Bone marrow (tissue), 2 donors: ENCODE measurements at regions not wholly inside any gene's neighbourhood (a gene's known extent, or its start where the extent isn't known, plus 50 kb on each side); places are given as distances from the start of the nearest gene placed in this dataset.

Experiments used
- DNase-seq, 2 donors: peaks; one replicate each; lab custom pipeline; 2025; lab: John Stamatoyannopoulos, UW

DNA sequence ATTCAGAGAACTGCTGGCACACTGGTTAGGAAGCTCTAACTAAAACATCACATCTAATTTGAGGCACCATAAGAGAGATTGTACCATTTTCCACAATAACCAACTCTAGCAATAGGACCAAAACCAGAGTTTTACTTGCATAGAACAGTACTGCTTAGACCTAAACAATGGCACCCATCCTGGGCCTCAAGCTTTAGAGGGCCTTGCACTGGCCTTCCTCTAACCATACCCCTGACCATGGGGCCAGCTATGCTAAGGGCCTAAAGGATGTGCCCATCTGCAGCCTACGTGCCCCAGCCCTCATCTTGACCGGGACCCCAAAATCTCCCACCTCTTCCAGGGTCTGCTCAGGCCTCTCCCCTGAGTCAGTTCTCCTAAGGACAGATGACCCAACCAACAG lies 74.4 kb upstream of the ARHGAP32 start:
- DNase-seq = no peak

DNA sequence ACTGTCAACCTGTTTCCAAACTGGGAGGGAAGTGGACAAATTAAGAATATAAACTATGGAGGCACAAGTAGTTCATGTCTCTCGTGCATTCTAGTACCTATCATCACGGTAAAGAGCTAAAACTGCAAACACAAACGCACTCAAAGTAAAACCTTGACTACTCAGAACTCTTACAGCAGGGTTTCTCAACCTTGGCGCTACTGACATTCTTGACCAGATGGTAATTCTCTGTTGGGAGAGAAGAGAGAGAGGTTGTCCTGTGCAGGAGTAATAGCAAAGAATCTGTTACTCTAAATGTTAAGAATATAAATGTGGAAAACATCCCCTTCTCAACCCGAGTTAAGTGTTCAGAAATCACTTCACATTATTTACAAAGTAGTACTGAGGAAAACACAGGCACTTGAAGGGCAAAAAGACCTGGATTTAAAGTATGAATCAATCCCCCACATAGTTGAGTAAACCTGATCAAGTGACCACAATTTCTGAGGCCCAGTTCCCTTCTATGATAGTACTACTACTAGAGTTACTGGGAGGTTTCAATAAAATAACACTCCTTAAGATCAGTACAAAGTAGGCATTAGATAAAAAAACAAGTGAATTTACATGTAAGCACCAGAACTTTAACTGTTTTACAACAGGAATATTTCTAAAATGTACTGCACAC lies 73.1 kb upstream of the ARHGAP32 start:
- no peak for DNase-seq

DNA sequence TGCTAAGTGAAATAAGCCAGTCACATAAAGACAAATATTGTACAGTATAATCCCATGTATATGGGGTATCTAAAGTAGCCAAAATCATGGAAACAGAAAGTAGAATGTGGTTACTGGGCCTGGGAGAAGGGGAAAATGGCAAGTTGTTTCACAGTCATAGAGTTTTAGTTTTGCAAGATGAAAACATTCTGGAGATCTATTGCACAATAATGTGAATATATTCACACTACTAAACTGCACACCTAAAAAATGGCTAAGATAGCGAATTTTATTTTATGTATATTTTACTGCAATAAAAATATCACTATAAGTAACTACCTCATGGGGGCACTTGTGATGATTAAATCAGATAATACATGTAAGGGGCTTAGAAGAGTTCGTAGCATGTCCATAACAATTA lies 72.0 kb upstream of the ARHGAP32 start:
- no peak for DNase-seq

DNA sequence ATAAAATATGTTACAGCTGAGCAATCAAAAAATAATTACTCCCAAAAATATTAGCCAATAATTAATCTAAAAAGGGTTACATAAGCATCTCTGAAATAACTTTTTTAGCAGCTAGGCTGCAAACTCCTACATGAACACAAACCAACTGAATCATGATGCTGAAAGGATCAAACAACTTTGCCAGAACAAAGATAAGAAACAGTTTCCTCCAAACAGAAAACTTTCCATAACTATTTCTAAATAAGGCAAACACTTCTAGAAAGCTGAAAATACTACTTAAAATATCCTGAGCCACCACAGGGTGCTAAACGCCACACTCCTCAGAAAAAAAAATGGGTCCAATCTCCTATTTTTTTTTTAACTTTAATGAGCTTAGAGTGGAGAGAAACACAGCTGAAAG lies 68.6 kb upstream of the ARHGAP32 start:
- DNase-seq = no peak

DNA sequence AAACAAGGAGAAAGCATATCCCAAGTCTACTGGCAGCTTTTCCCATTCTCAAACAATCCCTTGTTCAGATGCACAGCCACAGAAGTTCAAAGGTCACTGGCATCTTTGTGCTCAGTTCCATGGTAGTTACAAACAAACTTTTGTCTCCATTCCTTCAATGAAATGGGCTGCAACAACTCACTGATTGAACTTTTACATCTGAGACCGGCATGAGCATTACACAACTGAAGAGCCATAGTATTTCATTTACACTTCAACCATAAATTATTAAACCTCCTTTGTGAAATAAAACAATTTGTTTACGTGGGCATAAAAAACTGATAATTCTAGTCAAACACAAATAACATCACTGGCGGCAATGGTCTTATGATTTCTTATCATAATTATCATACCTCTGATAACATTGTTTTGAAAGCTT lies 67.8 kb upstream of the ARHGAP32 start:
- DNase-seq = no peak

DNA sequence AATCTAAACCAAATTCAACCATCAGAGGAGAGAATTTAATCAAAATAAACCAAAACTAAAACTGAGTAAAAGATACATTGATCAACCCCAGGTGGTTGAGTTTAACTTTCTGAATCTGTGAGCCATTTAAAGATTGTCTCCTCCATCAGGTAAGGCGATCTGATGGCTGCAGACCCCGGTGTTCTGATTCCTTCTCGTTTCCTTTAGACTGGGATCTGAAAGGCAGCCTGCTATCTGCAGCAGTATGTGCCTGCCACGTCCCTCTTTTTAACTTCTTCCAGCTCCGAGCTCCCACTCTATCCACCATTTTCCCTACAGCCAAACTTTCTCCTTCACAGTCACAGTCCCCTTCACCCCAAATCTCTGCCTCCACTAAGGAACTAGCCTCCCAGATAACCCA lies 66.1 kb upstream of the ARHGAP32 start:
- no peak for DNase-seq

DNA sequence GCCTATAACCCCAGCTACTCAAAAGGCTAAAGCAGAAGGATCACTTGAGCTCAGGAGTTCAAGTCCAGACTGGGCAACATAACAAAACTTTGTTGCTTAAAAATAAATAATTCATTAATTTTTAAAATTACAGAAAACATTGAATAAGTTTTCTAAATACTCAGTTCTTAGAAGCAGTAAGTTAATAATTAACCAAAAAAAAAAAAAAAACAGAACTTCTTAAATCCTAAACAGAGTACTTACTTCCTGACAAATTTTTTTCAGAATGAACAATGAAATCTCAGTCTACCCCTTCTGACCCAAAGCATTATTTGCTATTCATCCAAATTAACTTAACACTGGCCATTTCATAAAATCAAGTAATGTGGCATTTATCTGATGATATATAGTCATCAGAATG lies 65.4 kb upstream of the ARHGAP32 start:
- DNase-seq = no peak

DNA sequence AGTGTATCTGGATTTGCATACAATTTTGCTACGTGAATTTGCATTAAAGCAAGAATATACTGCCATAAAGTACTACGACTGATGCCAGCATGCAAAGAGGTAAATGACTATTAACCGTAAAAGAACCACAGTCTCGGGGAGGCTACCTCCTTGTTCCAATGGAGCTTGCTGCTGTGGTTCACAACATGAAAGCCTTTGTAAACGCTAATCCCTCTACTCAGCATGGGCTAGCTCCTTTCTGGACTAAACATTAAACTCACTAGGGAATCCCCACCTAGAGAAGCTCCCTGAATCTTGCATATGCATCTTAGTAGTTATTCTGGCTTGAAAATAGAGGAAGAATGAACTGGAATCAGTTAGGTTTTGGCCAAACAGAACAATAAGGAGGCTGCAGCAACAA lies 60.5 kb upstream of the ARHGAP32 start:
- no peak for DNase-seq

DNA sequence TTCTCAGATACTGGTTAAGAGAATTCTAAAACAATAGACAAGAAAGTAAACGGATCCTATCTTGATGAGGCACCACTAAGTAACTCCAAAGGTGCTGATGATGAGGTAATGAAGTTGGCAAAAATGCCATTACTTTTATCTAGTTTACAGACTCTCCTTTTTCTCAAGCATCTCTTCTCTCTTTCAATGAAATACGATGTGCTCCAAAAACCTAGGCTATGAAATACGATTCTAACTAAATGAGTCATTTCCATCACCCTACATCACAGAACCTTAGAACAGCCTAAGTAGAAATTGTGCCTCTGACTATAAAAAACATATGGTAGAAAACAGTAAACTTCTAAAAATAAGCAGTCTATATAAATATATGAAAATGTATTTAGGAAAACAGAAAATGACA lies 58.9 kb upstream of the ARHGAP32 start:
- DNase-seq = no peak

DNA sequence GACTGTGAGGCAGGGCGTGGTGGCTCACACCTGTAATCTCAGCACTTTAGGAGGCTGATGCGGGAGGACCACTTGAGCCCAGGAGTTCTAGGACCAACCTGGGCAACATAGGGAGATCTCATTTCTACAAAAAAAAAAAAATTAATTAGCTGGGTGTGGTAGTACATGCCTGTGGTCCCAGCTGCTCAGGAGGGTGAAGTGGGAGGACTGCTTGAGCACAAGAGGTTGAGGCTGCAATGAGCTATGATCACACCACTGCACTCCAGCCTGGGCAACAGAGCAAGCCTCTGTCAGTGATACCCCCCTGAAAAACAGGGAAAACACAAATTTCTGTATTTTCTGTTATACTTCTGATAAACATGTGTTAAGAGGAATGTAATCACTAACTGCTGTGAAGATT lies 57.8 kb upstream of the ARHGAP32 start:
- DNase-seq = no peak

DNA sequence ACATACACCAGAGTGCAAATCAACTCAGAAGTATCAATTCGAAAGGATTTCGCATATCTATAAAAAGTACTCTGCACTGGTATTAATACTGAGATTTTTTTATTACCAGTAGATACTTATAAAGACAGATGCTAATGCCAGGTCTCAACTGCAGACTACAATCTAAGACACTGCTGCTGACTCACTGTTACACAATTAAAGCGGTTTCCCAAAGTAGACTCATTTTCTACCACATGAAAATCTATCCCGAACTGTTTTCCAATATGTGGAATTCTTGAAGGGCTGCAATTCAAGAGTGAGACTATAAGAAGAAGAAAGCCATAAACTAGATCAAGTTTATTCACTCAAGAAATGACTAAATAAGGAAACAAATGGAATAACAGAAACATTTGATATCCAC lies 57.2 kb upstream of the ARHGAP32 start:
- no peak for DNase-seq

DNA sequence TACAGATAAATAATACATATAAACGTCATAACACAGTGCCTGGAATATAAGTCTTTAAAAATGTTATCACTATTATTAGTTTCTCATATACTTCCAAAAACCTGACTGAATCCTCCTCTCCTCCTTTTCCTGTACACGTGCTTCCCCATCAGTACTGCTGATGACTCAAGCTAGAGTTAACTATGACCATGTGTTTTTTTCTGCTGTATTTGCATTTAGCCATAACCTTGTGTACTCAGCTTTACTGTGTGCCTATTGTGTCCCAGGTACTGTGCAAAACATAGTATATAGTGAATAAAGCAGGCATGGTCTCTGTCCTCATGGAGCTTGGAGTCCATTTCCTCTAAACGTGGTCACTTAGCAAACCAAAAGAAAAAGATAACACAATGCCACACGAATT lies 56.5 kb upstream of the ARHGAP32 start:
- no peak for DNase-seq

DNA sequence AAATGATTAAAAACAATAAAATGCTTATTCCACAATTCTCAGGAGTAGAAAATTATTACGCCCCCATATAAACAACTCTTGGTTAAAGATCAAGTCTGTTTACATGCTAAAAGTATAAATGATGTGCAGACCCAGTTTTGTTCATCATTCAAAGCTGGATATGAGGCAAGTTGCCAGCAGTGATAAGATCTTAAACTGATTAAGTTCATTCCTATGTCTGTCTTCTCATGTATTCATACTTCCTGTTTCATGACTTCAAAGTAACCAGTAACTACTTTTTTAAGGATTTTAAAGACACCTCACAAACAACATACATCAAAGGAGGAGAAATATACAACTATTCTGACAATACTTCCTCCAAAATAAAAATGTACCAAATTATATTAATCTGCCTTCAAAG lies 55.0 kb upstream of the ARHGAP32 start:
- no peak for DNase-seq

DNA sequence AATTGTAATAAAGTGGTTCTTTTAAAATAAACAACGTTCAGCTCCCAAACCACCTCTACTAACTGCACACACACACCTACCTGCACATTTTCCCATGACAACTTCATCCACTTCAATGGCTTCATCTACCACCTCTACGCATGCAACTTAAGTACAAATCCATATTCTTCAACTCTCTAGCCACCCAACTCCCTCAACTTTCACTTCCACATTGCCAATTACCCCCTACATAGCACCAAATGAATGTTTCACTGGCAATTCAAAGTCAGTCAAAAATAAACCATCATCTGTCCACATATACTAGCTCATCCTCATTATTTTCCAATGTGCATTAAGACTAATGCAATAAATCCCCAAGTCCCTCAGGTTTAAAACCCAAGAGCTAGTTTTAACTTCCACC lies 50.7 kb upstream of the ARHGAP32 start:
- DNase-seq = no peak
